GM12864 (cell line): ENCODE measurements at regions not wholly inside any gene's neighbourhood (a gene's known extent, or its start where the extent isn't known, plus 50 kb on each side); places are given as distances from the start of the nearest gene placed in this dataset.

Experiments used
- DNase-seq: peaks from one replicate; pipeline ENCODE4 v3.0.0-alpha.2; 2011; ENCODE audit warnings: low read depth
- H3K4me3 ChIP-seq: 2 replicates; pipeline ENCODE4 v1.5.1; 2011; ENCODE audit warnings: mild to moderate bottlenecking, low read depth, low read length, control low read depth
- TF ChIP-seq, protein P1 (sequence below): IDR thresholded peaks from 2 replicates; pipeline ENCODE4 v1.5.1; 2011; ENCODE audit warnings: low read depth, mild to moderate bottlenecking, moderate library complexity, low read length, control low read depth, inconsistent platforms; ENCODE audit errors: missing control alignments

DNA sequence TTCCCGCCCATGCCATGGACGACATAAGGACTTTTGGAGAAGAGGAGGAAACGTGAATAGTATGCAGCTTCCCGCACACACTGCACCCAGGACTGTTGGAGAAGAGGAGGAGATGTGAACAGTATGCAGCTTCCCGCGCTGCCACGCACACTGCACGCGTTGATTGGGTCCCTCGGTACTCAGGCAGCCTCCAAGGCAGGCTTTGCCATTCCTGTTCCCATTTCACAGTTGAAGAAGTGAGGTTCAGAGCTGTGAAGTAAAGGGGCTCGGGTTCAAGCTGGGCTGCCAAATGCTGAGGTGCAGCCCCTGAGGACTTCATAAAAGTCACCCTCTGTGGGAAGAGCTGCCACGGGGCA, 147.9 kb upstream of the FAM20C start:
- no peak overlapping the region for H3K4me3 ChIP-seq
- TF ChIP-seq, protein P1, sequence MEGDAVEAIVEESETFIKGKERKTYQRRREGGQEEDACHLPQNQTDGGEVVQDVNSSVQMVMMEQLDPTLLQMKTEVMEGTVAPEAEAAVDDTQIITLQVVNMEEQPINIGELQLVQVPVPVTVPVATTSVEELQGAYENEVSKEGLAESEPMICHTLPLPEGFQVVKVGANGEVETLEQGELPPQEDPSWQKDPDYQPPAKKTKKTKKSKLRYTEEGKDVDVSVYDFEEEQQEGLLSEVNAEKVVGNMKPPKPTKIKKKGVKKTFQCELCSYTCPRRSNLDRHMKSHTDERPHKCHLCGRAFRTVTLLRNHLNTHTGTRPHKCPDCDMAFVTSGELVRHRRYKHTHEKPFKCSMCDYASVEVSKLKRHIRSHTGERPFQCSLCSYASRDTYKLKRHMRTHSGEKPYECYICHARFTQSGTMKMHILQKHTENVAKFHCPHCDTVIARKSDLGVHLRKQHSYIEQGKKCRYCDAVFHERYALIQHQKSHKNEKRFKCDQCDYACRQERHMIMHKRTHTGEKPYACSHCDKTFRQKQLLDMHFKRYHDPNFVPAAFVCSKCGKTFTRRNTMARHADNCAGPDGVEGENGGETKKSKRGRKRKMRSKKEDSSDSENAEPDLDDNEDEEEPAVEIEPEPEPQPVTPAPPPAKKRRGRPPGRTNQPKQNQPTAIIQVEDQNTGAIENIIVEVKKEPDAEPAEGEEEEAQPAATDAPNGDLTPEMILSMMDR: no peak
- no peak for DNase-seq

DNA sequence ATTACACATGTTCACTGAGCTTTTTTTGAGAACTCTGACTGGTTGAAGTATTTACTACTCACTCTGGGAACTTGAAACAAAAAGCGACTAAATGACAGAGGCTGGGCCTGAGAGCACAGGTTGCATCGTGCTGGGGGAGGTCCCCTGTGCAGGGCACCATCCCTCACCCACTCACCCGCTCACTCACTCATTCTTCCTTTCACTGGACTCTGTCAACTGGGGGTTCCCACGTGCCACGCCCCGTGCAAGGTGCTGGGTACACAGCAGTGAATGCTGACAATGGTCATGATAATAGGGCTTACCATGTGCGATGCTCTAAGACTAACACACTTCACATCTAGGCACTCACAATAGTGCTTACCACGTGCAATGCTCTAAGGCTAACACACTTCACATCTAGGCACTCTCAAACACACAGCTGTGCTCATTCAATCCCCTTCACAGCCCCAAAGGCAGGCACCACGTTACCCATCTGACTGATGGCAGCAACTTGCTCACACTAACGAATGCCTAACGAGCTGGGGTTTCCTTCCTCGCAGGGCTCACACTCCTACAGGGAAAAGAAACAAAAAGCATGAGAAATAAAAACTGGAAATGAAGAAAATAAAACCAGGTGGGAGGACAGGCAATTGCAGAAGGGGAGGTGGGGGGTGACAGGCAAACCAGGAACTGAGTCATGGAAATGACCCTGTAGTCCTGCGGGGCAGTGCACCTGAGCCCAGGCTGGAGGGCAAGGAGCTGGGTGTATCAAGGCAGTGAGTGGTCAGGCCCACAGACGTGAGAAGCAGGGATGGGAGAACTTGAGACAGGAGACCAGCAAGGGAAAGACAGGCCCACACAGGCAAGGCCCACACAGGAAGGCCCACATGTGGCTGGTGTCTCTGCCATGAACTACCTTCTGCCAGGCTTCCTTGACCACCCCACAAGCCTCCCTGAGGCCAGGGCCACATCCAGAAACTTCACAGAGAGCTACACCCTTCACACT, 147.0 kb upstream of the FAM20C start:
- no peak for DNase-seq
- TF ChIP-seq, protein P1: no peak
- H3K4me3 ChIP-seq: no peak overlapping the region

- DNase-seq: no peak
- TF ChIP-seq, protein P1: no peak
- H3K4me3 ChIP-seq: no peak overlapping the region
Observed at GRCh38 chr7:46123-46829, 146.1 kb upstream of the FAM20C start.

DNA sequence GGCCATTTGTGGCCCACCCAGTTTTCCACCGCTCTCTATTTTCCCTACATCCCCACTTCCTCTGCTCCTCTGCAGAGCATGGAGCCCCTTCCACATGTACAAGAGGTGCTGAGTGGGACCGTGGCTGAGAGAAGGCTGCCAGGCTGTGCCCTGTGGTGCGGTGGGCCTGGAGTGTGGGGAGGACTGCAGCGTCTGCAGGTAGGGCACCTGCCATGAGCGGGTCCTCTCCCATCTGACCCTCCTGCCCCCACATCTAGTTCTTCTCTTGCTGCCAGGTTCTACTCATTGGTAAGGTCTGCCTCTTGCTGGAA, 145.6 kb upstream of the FAM20C start:
- no peak overlapping the region for H3K4me3 ChIP-seq
- no peak for DNase-seq
- TF ChIP-seq, protein P1: no peak

DNA sequence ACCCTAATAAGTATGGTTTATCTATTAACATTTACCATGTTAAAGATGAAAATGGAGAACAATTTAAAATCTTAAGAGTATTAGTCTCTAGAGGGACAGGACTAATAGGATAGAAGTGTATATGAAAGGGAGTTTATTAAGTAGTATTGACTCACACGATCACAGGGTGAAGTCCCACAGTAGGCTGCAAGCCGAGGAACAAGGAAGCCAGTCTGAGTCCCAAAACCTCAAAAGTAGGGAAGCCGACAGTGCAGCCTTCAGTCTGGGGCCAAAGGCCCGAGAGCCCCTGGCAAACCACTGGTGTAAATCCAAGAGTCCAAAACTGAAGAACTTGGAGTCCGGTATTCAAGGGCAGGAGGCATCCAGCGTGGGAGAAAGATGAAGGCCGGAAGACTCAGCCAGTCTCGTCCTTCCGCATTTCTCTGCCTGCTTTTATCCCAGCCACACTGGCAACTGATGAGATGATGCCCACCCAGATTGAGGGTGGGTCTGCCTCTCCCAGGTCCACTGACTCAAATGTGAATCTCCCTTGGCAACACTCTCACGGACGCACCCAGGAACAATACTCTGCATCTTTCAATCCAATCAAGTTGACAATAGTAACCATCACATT, 140.8 kb upstream of the FAM20C start:
- TF ChIP-seq, protein P1: no peak
- DNase-seq: no peak
- no peak overlapping the region for H3K4me3 ChIP-seq

GRCh38 chr7:52100-52499, 140.3 kb upstream of the FAM20C start:
- DNase-seq: no peak
- TF ChIP-seq, protein P1: no peak
- H3K4me3 ChIP-seq: no peak overlapping the region
